GM18507 (cell line): ENCODE measurements at regions not wholly inside any gene's neighbourhood (a gene's known extent, or its start where the extent isn't known, plus 50 kb on each side); places are given as distances from the start of the nearest gene placed in this dataset.
"Not testable (repeated sequence)": the region's sequence is repeated elsewhere in the genome, so short reads cannot be mapped to it uniquely, and the experiment has no call there.

Experiments used
- DNase-seq: peaks from one replicate; pipeline ENCODE4 v3.0.0; 2011; ENCODE audit warnings: low read depth; ENCODE audit not compliant: insufficient read length; ENCODE audit errors: extremely low spot score
- FAIRE-seq: peaks from 2 replicates; lab custom pipeline; 2011; peaks lifted over from hg19 to GRCh38; lab: Jason Lieb, UNC

DNA sequence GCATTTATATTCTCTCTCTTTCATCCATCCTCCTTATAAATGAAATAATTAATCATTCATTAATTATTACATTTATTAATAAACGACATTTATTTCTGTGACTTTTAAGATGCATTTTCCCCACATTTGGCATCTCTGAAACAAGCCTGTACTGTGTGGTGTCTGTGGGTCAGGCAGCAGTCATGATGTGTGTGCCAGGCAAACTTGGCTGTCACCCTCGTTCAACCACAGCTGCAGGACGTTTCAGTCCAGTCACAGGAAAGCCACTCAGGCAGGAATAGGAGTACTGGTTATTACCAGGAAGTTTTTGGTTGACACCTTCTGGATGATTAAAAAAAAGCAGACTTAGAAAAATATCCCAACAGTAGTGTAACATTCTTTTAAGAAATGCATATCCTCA is 175.6 kb upstream of the LRRC61 start:
- FAIRE-seq, DNase-seq: not testable (repeated sequence)

DNA sequence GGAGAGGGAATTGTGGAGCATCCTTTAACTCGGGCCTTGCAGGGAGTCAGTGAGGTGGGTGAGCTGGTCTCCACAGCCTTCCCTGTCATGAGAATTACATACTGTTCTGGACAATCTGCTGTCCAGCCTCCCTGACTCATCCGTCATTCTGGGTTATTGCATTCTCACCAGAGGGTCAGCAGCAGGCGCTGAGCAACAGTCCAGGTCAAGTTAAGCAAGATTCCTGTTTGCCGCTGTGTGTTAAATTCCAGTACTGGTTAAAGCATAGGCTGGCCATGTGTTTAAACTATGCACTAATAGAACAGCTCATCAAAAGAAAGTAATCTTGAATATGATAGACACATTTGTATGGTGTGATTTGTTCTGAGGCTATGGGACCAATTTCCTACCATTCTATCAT is 167.1 kb upstream of the LRRC61 start:
- DNase-seq, FAIRE-seq: not testable (repeated sequence)

DNA sequence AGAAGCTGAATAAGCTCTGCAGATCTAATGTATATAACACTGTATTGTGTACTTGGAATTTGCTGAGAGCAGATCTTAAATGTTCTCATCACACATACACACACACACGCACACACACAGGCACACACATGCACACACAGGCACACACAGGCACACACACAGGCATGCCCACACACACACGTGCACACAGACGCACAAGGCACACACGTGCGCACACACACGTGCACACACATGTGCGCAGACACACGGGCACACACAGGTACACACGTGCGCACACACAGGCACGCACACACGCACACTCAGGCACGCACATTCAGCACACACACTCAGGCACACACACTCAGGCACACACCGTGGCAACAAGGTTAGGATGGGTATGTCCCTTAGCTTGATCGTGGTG is 164.5 kb upstream of the LRRC61 start:
- DNase-seq, FAIRE-seq: not testable (repeated sequence)

DNA sequence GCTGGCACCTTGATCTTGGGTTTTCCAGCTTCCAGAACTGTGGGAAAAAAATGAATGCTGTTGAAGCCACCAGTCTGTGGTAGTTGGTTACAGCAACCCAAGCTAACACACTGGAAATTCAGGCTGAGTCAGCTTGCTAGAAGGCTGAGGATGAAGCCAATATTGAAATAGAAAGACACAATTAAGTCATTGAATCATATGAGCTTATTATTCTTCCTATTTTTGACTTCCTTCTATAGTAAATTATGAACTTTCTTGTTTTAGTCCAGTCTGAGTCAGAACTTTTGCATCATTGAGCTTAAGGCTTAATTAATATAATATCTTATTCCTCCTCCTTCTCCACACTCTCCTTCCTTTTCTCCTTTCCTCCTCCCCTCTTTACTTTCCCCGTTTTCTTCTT is 153.6 kb upstream of the LRRC61 start:
- not testable (repeated sequence) for FAIRE-seq, DNase-seq

DNA sequence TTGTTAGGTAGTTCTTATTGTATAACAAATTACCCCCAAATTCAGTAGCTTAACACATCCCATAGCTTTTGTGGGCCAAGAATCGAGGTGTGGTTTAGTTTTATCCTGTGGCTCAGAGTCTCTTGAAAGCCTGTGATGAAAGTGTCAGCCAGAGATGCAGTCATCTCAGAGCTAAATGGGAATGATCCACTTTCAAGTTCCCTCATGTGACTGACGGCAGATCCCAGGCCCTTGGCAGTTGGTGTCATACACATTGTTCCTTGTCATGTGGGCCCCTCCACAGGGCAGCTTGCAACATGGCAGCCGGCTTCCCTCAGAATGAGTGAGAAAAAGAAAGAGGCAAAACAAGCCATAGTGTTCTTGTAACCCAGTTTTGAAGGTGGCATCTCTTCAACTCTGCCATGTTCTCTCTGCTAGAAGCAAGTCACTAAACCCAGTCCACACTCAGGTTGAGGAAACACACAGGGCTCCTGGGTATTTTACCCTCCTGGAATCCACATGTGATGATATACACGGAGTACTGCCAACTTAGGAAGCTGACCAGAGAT is 153.1 kb upstream of the LRRC61 start:
- DNase-seq, result not testable (repeated sequence)
- peak; percentile 38 for FAIRE-seq

DNA sequence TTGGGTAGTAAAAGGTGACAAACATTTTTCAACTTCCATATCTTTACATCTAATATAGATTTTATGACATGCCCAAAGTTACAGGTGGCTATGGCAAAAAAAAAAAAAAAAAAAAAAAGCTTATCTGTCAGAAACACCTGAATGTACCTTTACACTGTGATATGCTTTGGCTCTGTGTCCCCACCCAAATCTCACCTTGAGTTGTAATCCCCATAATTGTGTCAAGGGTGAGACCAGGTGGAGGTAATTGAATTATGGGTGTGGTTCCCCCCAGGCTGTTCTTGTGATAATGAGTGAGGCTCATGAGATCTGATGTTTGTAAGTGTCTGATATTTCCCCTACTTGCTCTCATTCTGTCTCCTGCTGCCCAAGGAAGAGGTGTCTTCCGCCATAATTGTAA is 139.6 kb upstream of the LRRC61 start:
- not testable (repeated sequence) for DNase-seq, FAIRE-seq

DNA sequence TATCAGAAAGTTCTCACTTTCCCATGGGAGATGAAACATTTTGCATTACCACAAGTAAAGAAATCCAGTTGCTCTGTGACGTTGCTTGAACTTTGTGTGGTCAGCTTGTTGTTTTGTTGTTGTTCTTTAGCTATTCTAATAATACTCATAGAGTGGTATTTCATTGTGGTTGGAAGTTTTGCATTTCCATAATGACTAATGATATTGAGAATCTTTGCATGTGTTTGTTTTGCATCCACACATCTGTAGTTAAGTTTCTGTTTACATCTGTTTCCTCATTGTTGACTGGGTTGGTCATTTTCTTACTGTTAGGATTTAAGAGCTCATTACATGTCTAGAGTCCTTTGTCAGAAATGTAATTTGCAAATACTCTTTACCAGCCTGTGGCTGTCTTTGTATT is 133.2 kb upstream of the LRRC61 start:
- not testable (repeated sequence) for FAIRE-seq, DNase-seq

DNA sequence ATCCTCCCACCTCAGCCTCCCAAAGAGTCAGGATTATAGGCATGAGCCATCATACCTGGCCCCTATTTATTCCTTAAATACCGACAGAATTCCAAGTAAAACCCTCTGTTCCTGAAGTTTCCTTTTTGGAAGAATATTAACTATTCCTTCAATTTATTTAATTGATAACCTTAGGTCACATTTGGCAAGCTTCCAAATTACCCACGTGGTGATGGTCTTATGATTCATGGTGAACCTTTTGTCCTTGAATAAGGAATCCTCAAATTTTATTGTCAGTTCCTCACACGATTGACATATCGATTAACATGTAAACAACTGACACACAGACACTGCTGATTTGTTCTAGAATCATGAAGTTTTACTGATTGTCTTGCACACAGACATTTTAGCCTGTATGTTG is 130.6 kb upstream of the LRRC61 start:
- not testable (repeated sequence) for FAIRE-seq, DNase-seq

DNA sequence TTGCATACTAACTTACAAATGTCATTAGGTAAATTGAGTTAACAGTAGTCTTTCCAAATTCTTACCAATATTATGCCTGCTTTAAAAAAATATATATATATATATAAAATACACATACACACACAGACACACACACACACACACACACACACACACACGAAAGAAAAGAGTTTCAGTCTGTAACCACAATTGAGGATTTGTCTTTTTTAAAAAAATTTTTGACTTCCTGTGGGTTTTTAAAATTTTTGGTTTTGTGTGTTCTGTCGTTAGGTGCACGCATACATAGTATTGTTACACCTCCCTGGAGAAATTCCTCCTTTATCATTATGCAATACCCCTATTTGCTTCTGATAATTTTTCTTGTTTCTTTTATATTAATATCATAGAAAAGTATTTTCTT is 129.3 kb upstream of the LRRC61 start:
- DNase-seq, FAIRE-seq: not testable (repeated sequence)
